IMR-90 (cell line): ENCODE measurements at regions not wholly inside any gene's neighbourhood (a gene's known extent, or its start where the extent isn't known, plus 50 kb on each side); places are given as distances from the start of the nearest gene placed in this dataset.

Source experiments
- ATAC-seq: fragments of 200-7000 bp; cut with Tn5 transposase; 2 replicates; pipeline ENCODE4 v1.9.1; 2020; ENCODE audit warnings: low read depth, mild to moderate bottlenecking, moderate library complexity
- BruUV-seq: library from RNA; stranded (reverse); fragments of 400-500 nt; replicated peaks from 2 replicates; lab custom pipeline; 2021; lab: Mats Ljungman, UMichigan
- CTCF ChIA-PET: fragments of 300-600 bp; formaldehyde crosslinking; extraction: SDS; loops from one replicate; lab custom pipeline; 2021; ENCODE audit warnings: antibody characterized with exemption; lab: Yijun Ruan, JAX
- POLR2A ChIA-PET: fragments of 300-600 bp; sonication (Branson Sonifier 250); formaldehyde crosslinking; loops from one replicate; lab custom pipeline; 2022; ENCODE audit warnings: antibody characterized with exemption; ENCODE audit not compliant: unreplicated experiment; lab: Charles Lee
- DNase-seq: peaks from one replicate; pipeline ENCODE4 v3.0.0; 2013
- H2AFZ ChIP-seq: replicated peaks from 2 replicates; pipeline ENCODE3; 2013; ENCODE audit warnings: low read length, mild to moderate bottlenecking; ENCODE audit not compliant: poor library complexity
- H2AK5ac ChIP-seq: 2 replicates; pipeline ENCODE4 v1.6.1; 2013; ENCODE audit warnings: low read depth, low read length, inconsistent platforms
- H2AK9ac ChIP-seq: replicated peaks from 2 replicates; pipeline ENCODE3; 2013; ENCODE audit warnings: mild to moderate bottlenecking, low read depth, low read length, moderate library complexity; ENCODE audit not compliant: poor library complexity
- H2BK120ac ChIP-seq: 2 replicates; pipeline ENCODE4 v1.6.1; 2013; ENCODE audit warnings: low read depth, low read length, inconsistent platforms
- H2BK15ac ChIP-seq: 3 replicates; pipeline ENCODE4 v1.6.1; 2013; ENCODE audit warnings: low read depth, low read length, inconsistent platforms
- H2BK20ac ChIP-seq: 2 replicates; pipeline ENCODE4 v1.6.1; 2013; ENCODE audit warnings: low read depth, mild to moderate bottlenecking, inconsistent platforms, low read length, moderate library complexity
- H2BK5ac ChIP-seq: 2 replicates; pipeline ENCODE4 v1.6.1; 2013; ENCODE audit warnings: mild to moderate bottlenecking, low read depth, low read length, inconsistent platforms; ENCODE audit not compliant: poor library complexity, severe bottlenecking
- H3K14ac ChIP-seq: replicated peaks from 2 replicates; pipeline ENCODE4 v1.6.1; 2013; ENCODE audit warnings: low read depth, low read length, inconsistent platforms
- H3K18ac ChIP-seq: 2 replicates; pipeline ENCODE4 v1.6.1; 2013; ENCODE audit warnings: low read depth, low read length, control low read depth
- H3K23ac ChIP-seq: 2 replicates; pipeline ENCODE4 v1.6.1; 2013; ENCODE audit warnings: low read depth, low read length, inconsistent platforms
- H3K27ac ChIP-seq: 2 replicates; pipeline ENCODE4 v1.5.1; 2013; ENCODE audit warnings: mild to moderate bottlenecking, control low read depth, low read length; ENCODE audit not compliant: insufficient read depth
- H3K27me3 ChIP-seq: 2 replicates; pipeline ENCODE4 v1.6.1; 2013; ENCODE audit warnings: low read length; ENCODE audit not compliant: control insufficient read depth, insufficient read depth
- H3K36me3 ChIP-seq: 2 replicates; pipeline ENCODE4 v1.6.1; 2013; ENCODE audit warnings: low read length, mixed read lengths; ENCODE audit not compliant: control insufficient read depth, insufficient read depth
- H3K4ac ChIP-seq: 2 replicates; pipeline ENCODE4 v1.6.1; 2013; ENCODE audit warnings: low read depth, low read length, inconsistent platforms
- H3K4me1 ChIP-seq: 2 replicates; pipeline ENCODE4 v1.6.1; 2013; ENCODE audit warnings: low read length, mixed read lengths; ENCODE audit not compliant: control insufficient read depth, insufficient read depth
- H3K4me2 ChIP-seq: 2 replicates; pipeline ENCODE4 v1.6.1; 2013; ENCODE audit warnings: low read depth, mild to moderate bottlenecking, control low read depth, low read length, moderate library complexity
- H3K4me3 ChIP-seq: 2 replicates; pipeline ENCODE4 v1.5.1; 2013; ENCODE audit warnings: low read depth, mild to moderate bottlenecking, control low read depth, low read length, moderate library complexity; ENCODE audit not compliant: insufficient read depth
- H3K56ac ChIP-seq: 2 replicates; pipeline ENCODE4 v1.6.1; 2013; ENCODE audit warnings: low read length, inconsistent platforms; ENCODE audit not compliant: insufficient read depth; ENCODE audit errors: extremely low read depth
- H3K79me1 ChIP-seq, 2 experiments: 2 replicates each; pipeline ENCODE4 v1.6.1; 2013; ENCODE audit warnings: low read length in 2 of 2, inconsistent platforms in 1 of 2, low read depth in 1 of 2
- H3K9ac ChIP-seq: 2 replicates; pipeline ENCODE4 v1.6.1; 2013; ENCODE audit warnings: low read depth, low read length, control low read depth
- H3K9me1 ChIP-seq: 2 replicates; pipeline ENCODE4 v1.6.1; 2013; ENCODE audit warnings: low read length, inconsistent platforms; ENCODE audit not compliant: insufficient read depth
- H3K9me3 ChIP-seq: 2 replicates; pipeline ENCODE4 v1.6.1; 2013; ENCODE audit warnings: low read length; ENCODE audit not compliant: control insufficient read depth, insufficient read depth
- H4K20me1 ChIP-seq: 2 replicates; pipeline ENCODE4 v1.6.1; 2013; ENCODE audit warnings: low read length, inconsistent platforms; ENCODE audit not compliant: insufficient read depth
- H4K5ac ChIP-seq: 2 replicates; pipeline ENCODE4 v1.6.1; 2013; ENCODE audit warnings: mild to moderate bottlenecking, low read depth, low read length, control low read depth
- H4K8ac ChIP-seq, 2 experiments: 2 replicates each; pipeline ENCODE4 v1.6.1; 2013; ENCODE audit warnings: low read depth in 2 of 2, low read length in 2 of 2, control low read depth in 1 of 2, inconsistent platforms in 1 of 2
- H4K91ac ChIP-seq: 2 replicates; pipeline ENCODE4 v1.6.1; 2013; ENCODE audit warnings: low read depth, low read length, inconsistent platforms; ENCODE audit not compliant: insufficient read depth
- CEBPB ChIP-seq: IDR thresholded peaks from 2 replicates; pipeline ENCODE4 v1.6.1; 2012; ENCODE audit warnings: low read depth, low read length, improper control_type of control experiment
- MAZ ChIP-seq: IDR thresholded peaks from 2 replicates; pipeline ENCODE4 v1.6.1; 2012; ENCODE audit warnings: low read depth, mild to moderate bottlenecking, low read length, improper control_type of control experiment, moderate library complexity, borderline replicate concordance
- WGBS, 2 experiments: methylation state at CpG; one replicate each; pipeline versions ENCODE4 v1.1.5 to v1.1.7; 2013; ENCODE audit warnings: missing lambda C conversion rate in 2 of 2; ENCODE audit not compliant: insufficient read length in 1 of 2; ENCODE audit errors: extremely low coverage in 2 of 2; 5-methylcytosine and 5-hydroxymethylcytosine counted together
- dilution Hi-C: fragments of 300-500 bp; cut with HindIII; formaldehyde crosslinking; loops from one replicate; pipeline ENCODE4 v1.14.3; 2018; ENCODE audit warnings: low sequenced_read_pairs; ENCODE audit not compliant: unreplicated experiment
- in situ Hi-C: fragments of 300-500 bp; cut with MboI; formaldehyde crosslinking; loops from 3 replicates; pipeline ENCODE4 v1.14.3; 2019; ENCODE audit warnings: low sequenced_read_pairs, inconsistent platforms, mixed read lengths
- intact Hi-C: fragments of 100-400 bp; cut with micrococcal nuclease; formaldehyde crosslinking; loops from 2 replicates; pipeline ENCODE4 v1.10.0; 2022

DNA sequence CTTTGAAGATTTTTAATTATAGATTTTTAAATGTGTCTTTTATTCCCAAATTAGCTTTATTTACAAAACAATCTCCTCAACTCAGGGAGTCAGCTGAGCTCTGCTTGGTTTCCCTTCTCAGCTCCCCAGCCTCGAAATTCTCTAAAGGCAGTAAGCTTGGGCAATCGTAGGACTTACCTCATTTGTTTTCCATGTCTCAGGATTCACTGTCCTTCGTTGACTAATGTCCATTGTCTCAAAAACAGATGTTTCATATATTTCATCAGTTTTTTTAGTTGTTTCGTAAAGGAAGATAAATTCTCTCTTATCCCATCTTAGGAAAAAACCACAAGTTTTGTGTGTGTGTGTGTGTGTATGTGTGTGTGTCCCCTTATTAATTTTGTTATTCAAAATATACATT is 102.2 kb upstream of the ADGRF1 start:
- intact Hi-C loops (no loop called here), dilution Hi-C loops (no loop called here), in situ Hi-C loops (no loop called here)
- H3K4me2 ChIP-seq: no peak overlapping the region
- no peak overlapping the region for H3K18ac ChIP-seq
- H3K14ac ChIP-seq: no peak overlapping the region
- H3K27ac ChIP-seq: no peak overlapping the region
- H4K8ac ChIP-seq: no peak overlapping the region
- H2AFZ ChIP-seq: no peak overlapping the region
- no TSS peak for BruUV-seq
- TF ChIP-seq MAZ: no peak
- peak; percentile 62; the same call in 1 of the 2 replicates for TF ChIP-seq CEBPB
- H3K9me1 ChIP-seq: peaks cover 5% of the 10 kb centered on the region; the same call in 1 of the 2 replicates
- H3K36me3 ChIP-seq: no peaks in the 10 kb centered on the region
- H2BK15ac ChIP-seq: no peak overlapping the region
- H2BK20ac ChIP-seq: 0 out of 2 replicates have a peak overlapping the region, but pooled peaks have one; percentile 2
- no peaks in the 10 kb centered on the region for H3K9me3 ChIP-seq
- H2BK120ac ChIP-seq: no peak overlapping the region
- ChIA-PET POLR2A (no interaction called here), CTCF (no interaction called here)
- no peak overlapping the region for H2AK9ac ChIP-seq
- no peaks in the 10 kb centered on the region for H3K27me3 ChIP-seq
- no peak overlapping the region for H3K56ac ChIP-seq
- H3K9ac ChIP-seq: no peak overlapping the region
- ATAC-seq (no peak), DNase-seq (peak; percentile 56)
- H3K4me1 ChIP-seq: peaks cover 16% of the 10 kb centered on the region
- no peaks in the 10 kb centered on the region for H4K20me1 ChIP-seq
- H3K79me1 ChIP-seq: no peaks in the 10 kb centered on the region
- no peak overlapping the region for H3K4me3 ChIP-seq
- 60% methylated on average over 1 of the region's 4 CpGs; no CpG with 5 or more reads in 1 of the 2 experiments for WGBS, 2 experiments
- no peak overlapping the region for H4K91ac ChIP-seq
- H2AK5ac ChIP-seq: no peak overlapping the region
- no peak overlapping the region; the same call in 1 of the 2 replicates for H3K4ac ChIP-seq
- H2BK5ac ChIP-seq: no peak overlapping the region
- no peak overlapping the region for H3K23ac ChIP-seq
- H4K5ac ChIP-seq: no peak overlapping the region
